ENCODE measurements at regions not wholly inside any gene's neighbourhood (a gene's known extent, or its start where the extent isn't known, plus 50 kb on each side); places are given as distances from the start of the nearest gene placed in this dataset.

GRCh38 chr5:98424681-98425450 is 348.6 kb upstream of the RGMB start:
- H3K36me3 ChIP-seq (ENCODE audit: control insufficient read depth in 1 of 2, insufficient read depth in 2 of 2, low read length in 1 of 2), result no peaks in the 10 kb centered on the region
- 16 to 34% methylated on average over 4 of the region's 4 CpGs for WGBS, 2 donors
- H3K4me3 ChIP-seq (ENCODE audit: low read length in 2 of 2), result no peak overlapping the region
- ATAC-seq (ENCODE audit: low FRiP score) (no peak), DNase-seq (no peak)
- no peaks in the 10 kb centered on the region for H3K27me3 ChIP-seq (ENCODE audit: control insufficient read depth in 1 of 2, insufficient read depth in 2 of 2, low read length in 1 of 2)
- H3K4me1 ChIP-seq (ENCODE audit: control insufficient read depth in 1 of 2, insufficient read depth in 2 of 2, low read length in 2 of 2), result peaks cover 0 to 2% of the 10 kb centered on the region in 2 donors
- intact Hi-C loops (cut with DNase I), result no loop called here
- no peaks in the 10 kb centered on the region for H3K9me3 ChIP-seq (ENCODE audit: control insufficient read depth, low read length)
- no peak overlapping the region for H3K27ac ChIP-seq (ENCODE audit: low read depth in 1 of 2, low read length in 2 of 2)

DNA sequence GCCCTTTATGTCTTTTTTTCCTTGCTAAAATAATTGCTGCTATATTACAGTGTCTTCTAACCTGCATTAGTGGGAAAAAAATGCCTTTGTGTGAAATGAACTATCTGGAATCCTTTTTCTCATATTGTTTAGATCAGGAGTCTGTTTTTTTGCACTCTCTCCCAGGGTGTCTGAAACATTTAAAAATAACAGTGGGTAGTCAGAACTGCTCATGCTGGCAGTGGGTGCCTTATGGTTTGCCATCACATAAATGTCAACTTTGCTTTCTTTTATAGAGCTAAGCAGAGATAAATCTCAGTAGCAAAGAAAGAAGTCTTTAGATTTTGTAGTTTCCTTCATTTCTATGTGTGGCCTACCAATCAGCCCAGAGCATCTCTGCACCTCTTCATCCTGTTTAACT is 347.8 kb upstream of the RGMB start:
- H3K27me3 ChIP-seq (ENCODE audit: control insufficient read depth in 1 of 2, insufficient read depth in 2 of 2, low read length in 1 of 2), result no peaks in the 10 kb centered on the region
- H3K9me3 ChIP-seq (ENCODE audit: control insufficient read depth, low read length), result no peaks in the 10 kb centered on the region
- H3K36me3 ChIP-seq (ENCODE audit: control insufficient read depth in 1 of 2, insufficient read depth in 2 of 2, low read length in 1 of 2), result no peaks in the 10 kb centered on the region
- ATAC-seq (ENCODE audit: low FRiP score) (no peak), DNase-seq (no peak)
- no peak overlapping the region for H3K4me3 ChIP-seq (ENCODE audit: low read length in 2 of 2)
- intact Hi-C loops (cut with DNase I), result no loop called here
- no peak overlapping the region for H3K27ac ChIP-seq (ENCODE audit: low read depth in 1 of 2, low read length in 2 of 2)
- H3K4me1 ChIP-seq (ENCODE audit: control insufficient read depth in 1 of 2, insufficient read depth in 2 of 2, low read length in 2 of 2), result peaks cover 0 to 2% of the 10 kb centered on the region in 2 donors

- Histone ChIP-seq H3K27ac (ENCODE audit: low read depth in 1 of 2, low read length in 2 of 2) (no peak overlapping the region), H3K9me3 (ENCODE audit: control insufficient read depth, low read length) (no peaks in the 10 kb centered on the region), H3K4me3 (ENCODE audit: low read length in 2 of 2) (no peak overlapping the region), H3K36me3 (ENCODE audit: control insufficient read depth in 1 of 2, insufficient read depth in 2 of 2, low read length in 1 of 2) (no peaks in the 10 kb centered on the region), H3K27me3 (ENCODE audit: control insufficient read depth in 1 of 2, insufficient read depth in 2 of 2, low read length in 1 of 2) (no peaks in the 10 kb centered on the region), H3K4me1 (ENCODE audit: control insufficient read depth in 1 of 2, insufficient read depth in 2 of 2, low read length in 2 of 2) (peaks cover 0 to 2% of the 10 kb centered on the region in 2 donors)
- no peak for DNase-seq
- ATAC-seq (ENCODE audit: low FRiP score), result no peak
- intact Hi-C loops (cut with DNase I), result no loop called here
- 36 to 45% methylated on average over 4 of the region's 4 CpGs for WGBS, 2 donors
These were observed 344.7 kb upstream of the RGMB start for GRCh38 chr5:98428806-98429205.

DNA sequence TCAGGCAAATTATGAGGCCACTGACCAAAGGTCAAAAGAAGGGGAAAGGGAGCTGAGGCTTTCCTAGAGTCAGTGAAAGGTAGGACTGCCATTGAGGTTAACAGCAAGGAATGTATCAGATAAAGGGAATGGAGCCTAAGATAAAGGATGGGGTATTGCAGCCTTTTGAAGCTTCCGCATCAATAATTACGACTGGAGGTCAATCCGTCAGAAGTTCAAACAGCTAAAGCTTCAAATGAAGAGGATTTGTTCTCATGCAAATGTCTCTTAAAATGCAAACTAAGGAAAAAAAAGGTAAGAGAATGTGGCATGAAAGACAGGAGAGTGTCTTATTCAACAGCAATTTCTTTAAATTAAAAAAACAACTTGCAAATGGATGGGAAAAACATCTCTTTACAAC is 341.1 kb upstream of the RGMB start:
- intact Hi-C loops (cut with DNase I), result no loop called here
- WGBS, 2 donors, result 46 to 53% methylated on average over 3 of the region's 3 CpGs
- H3K27ac ChIP-seq (ENCODE audit: low read depth in 1 of 2, low read length in 2 of 2), result no peak overlapping the region

GRCh38 chr5:98433022-98433421 is 340.4 kb upstream of the RGMB start:
- 35 to 38% methylated on average over 2 of the region's 2 CpGs for WGBS, 2 donors
- no peaks in the 10 kb centered on the region for H3K4me1 ChIP-seq (ENCODE audit: control insufficient read depth in 1 of 2, insufficient read depth in 2 of 2, low read length in 2 of 2)
- no peaks in the 10 kb centered on the region for H3K27me3 ChIP-seq (ENCODE audit: control insufficient read depth in 1 of 2, insufficient read depth in 2 of 2, low read length in 1 of 2)
- ATAC-seq (ENCODE audit: low FRiP score) (no peak), DNase-seq (no peak)
- intact Hi-C loops (cut with DNase I), result no loop called here
- H3K4me3 ChIP-seq (ENCODE audit: low read length in 2 of 2), result no peak overlapping the region
- no peak overlapping the region for H3K27ac ChIP-seq (ENCODE audit: low read depth in 1 of 2, low read length in 2 of 2)
- H3K9me3 ChIP-seq (ENCODE audit: control insufficient read depth, low read length), result peaks cover 2% of the 10 kb centered on the region
- H3K36me3 ChIP-seq (ENCODE audit: control insufficient read depth in 1 of 2, insufficient read depth in 2 of 2, low read length in 1 of 2), result no peaks in the 10 kb centered on the region

More for the DNA sequence above, 341.1 kb upstream of the RGMB start:
- Histone ChIP-seq H3K36me3 (ENCODE audit: control insufficient read depth in 1 of 2, insufficient read depth in 2 of 2, low read length in 1 of 2) (no peaks in the 10 kb centered on the region), H3K4me1 (ENCODE audit: control insufficient read depth in 1 of 2, insufficient read depth in 2 of 2, low read length in 2 of 2) (no peaks in the 10 kb centered on the region), H3K4me3 (ENCODE audit: low read length in 2 of 2) (no peak overlapping the region), H3K27me3 (ENCODE audit: control insufficient read depth in 1 of 2, insufficient read depth in 2 of 2, low read length in 1 of 2) (no peaks in the 10 kb centered on the region), H3K9me3 (ENCODE audit: control insufficient read depth, low read length) (peaks cover 2% of the 10 kb centered on the region)
- ATAC-seq (ENCODE audit: low FRiP score) (no peak), DNase-seq (no peak)

GRCh38 chr5:98433673-98434072 is 339.8 kb upstream of the RGMB start:
- intact Hi-C loops (cut with DNase I), result no loop called here
- Histone ChIP-seq H3K27me3 (ENCODE audit: control insufficient read depth in 1 of 2, insufficient read depth in 2 of 2, low read length in 1 of 2) (no peaks in the 10 kb centered on the region), H3K9me3 (ENCODE audit: control insufficient read depth, low read length) (peaks cover 2% of the 10 kb centered on the region), H3K4me3 (ENCODE audit: low read length in 2 of 2) (no peak overlapping the region), H3K36me3 (ENCODE audit: control insufficient read depth in 1 of 2, insufficient read depth in 2 of 2, low read length in 1 of 2) (no peaks in the 10 kb centered on the region), H3K4me1 (ENCODE audit: control insufficient read depth in 1 of 2, insufficient read depth in 2 of 2, low read length in 2 of 2) (no peaks in the 10 kb centered on the region), H3K27ac (ENCODE audit: low read depth in 1 of 2, low read length in 2 of 2) (no peak overlapping the region)
- DNase-seq, result no peak
- ATAC-seq (ENCODE audit: low FRiP score), result no peak

GRCh38 chr5:98436667-98437066 is 336.8 kb upstream of the RGMB start:
- Histone ChIP-seq H3K36me3 (ENCODE audit: control insufficient read depth in 1 of 2, insufficient read depth in 2 of 2, low read length in 1 of 2) (no peaks in the 10 kb centered on the region), H3K27me3 (ENCODE audit: control insufficient read depth in 1 of 2, insufficient read depth in 2 of 2, low read length in 1 of 2) (no peaks in the 10 kb centered on the region), H3K4me1 (ENCODE audit: control insufficient read depth in 1 of 2, insufficient read depth in 2 of 2, low read length in 2 of 2) (no peaks in the 10 kb centered on the region), H3K27ac (ENCODE audit: low read depth in 1 of 2, low read length in 2 of 2) (no peak overlapping the region), H3K4me3 (ENCODE audit: low read length in 2 of 2) (no peak overlapping the region), H3K9me3 (ENCODE audit: control insufficient read depth, low read length) (peaks cover 2% of the 10 kb centered on the region)
- ATAC-seq (ENCODE audit: low FRiP score) (no peak), DNase-seq (no peak)
- 78% methylated on average over 3 of the region's 3 CpGs for WGBS, 2 donors
- intact Hi-C loops (cut with DNase I), result no loop called here

DNA sequence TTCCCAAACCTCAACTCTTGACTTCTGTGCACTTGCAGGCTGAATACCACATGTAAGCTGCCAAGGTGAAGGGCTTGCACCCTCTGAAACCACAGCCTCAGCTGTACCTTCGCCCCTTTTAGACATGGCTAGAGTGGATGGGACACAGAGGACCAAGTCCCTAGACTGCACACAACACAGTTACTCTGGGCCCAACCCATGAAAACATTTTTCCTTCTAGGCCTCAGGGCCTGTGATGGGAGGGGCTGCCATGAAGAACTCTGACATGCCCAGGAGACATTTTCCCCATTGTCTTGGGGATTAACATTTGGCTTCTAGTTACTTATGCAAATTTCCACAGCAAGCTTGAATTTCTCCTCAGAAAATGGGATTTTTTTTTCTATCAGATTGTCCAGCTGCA is 331.0 kb upstream of the RGMB start:
- DNase-seq (no peak), ATAC-seq (ENCODE audit: low FRiP score) (no peak)
- no peaks in the 10 kb centered on the region for H3K36me3 ChIP-seq (ENCODE audit: control insufficient read depth in 1 of 2, insufficient read depth in 2 of 2, low read length in 1 of 2)
- H3K4me3 ChIP-seq (ENCODE audit: low read length in 2 of 2), result no peak overlapping the region
- no peaks in the 10 kb centered on the region for H3K4me1 ChIP-seq (ENCODE audit: control insufficient read depth in 1 of 2, insufficient read depth in 2 of 2, low read length in 2 of 2)
- H3K27me3 ChIP-seq (ENCODE audit: control insufficient read depth in 1 of 2, insufficient read depth in 2 of 2, low read length in 1 of 2), result no peaks in the 10 kb centered on the region
- 56 to 61% methylated on average over 1 of the region's 1 CpG for WGBS, 2 donors
- intact Hi-C loops (cut with DNase I), result no loop called here
- H3K27ac ChIP-seq (ENCODE audit: low read depth in 1 of 2, low read length in 2 of 2), result no peak overlapping the region
- H3K9me3 ChIP-seq (ENCODE audit: control insufficient read depth, low read length), result no peaks in the 10 kb centered on the region

- intact Hi-C loops (cut with DNase I), result no loop called here
- Histone ChIP-seq H3K9me3 (ENCODE audit: control insufficient read depth, low read length) (peaks cover 4% of the 10 kb centered on the region), H3K27ac (ENCODE audit: low read depth in 1 of 2, low read length in 2 of 2) (no peak overlapping the region), H3K4me3 (ENCODE audit: low read length in 2 of 2) (no peak overlapping the region), H3K36me3 (ENCODE audit: control insufficient read depth in 1 of 2, insufficient read depth in 2 of 2, low read length in 1 of 2) (no peaks in the 10 kb centered on the region), H3K27me3 (ENCODE audit: control insufficient read depth in 1 of 2, insufficient read depth in 2 of 2, low read length in 1 of 2) (no peaks in the 10 kb centered on the region), H3K4me1 (ENCODE audit: control insufficient read depth in 1 of 2, insufficient read depth in 2 of 2, low read length in 2 of 2) (no peaks in the 10 kb centered on the region)
- 50 to 63% methylated on average over 1 of the region's 1 CpG for WGBS, 2 donors
- DNase-seq (no peak), ATAC-seq (ENCODE audit: low FRiP score) (no peak)
These were observed 329.6 kb upstream of the RGMB start for GRCh38 chr5:98443881-98444280.

Data from aorta (tissue), 5 donors.